CD4-positive, alpha-beta T cell treated with Interleukin-6 for 4 hours (primary cell): ENCODE measurements at regions not wholly inside any gene's neighbourhood (a gene's known extent, or its start where the extent isn't known, plus 50 kb on each side); places are given as distances from the start of the nearest gene placed in this dataset.
"Not testable (repeated sequence)": the region's sequence is repeated elsewhere in the genome, so short reads cannot be mapped to it uniquely, and the experiment has no call there.

ENCODE experiments used
- DNase-seq: peaks from one replicate; pipeline ENCODE4 v3.0.0-alpha.2; 2020; ENCODE audit warnings: mixed read lengths

- DNase-seq: no peak
Measured at GRCh38 chr16:65315081-65315780, 193.4 kb upstream of the CDH11 start.

- DNase-seq: no peak
Measured at GRCh38 chr16:65314627-65315008, 192.8 kb upstream of the CDH11 start.

GRCh38 chr16:65313936-65314626 lies 192.2 kb upstream of the CDH11 start:
- DNase-seq: no peak

- DNase-seq: no peak
Measured at GRCh38 chr16:65312795-65313194, 190.9 kb upstream of the CDH11 start.

GRCh38 chr16:65312071-65312470 lies 190.2 kb upstream of the CDH11 start:
- no peak for DNase-seq

GRCh38 chr16:65310491-65310890 lies 188.6 kb upstream of the CDH11 start:
- not testable (repeated sequence) for DNase-seq

- DNase-seq: no peak
Measured at GRCh38 chr16:65309354-65309753, 187.5 kb upstream of the CDH11 start.

- no peak for DNase-seq
Measured at GRCh38 chr16:65308506-65308905, 186.6 kb upstream of the CDH11 start.

GRCh38 chr16:65307286-65307685 lies 185.4 kb upstream of the CDH11 start:
- no peak for DNase-seq

GRCh38 chr16:65306722-65307121 lies 184.9 kb upstream of the CDH11 start:
- DNase-seq: no peak

GRCh38 chr16:65306300-65306699 lies 184.4 kb upstream of the CDH11 start:
- DNase-seq: no peak

GRCh38 chr16:65305266-65305959 lies 183.6 kb upstream of the CDH11 start:
- DNase-seq: no peak

GRCh38 chr16:65301029-65301428 lies 179.2 kb upstream of the CDH11 start:
- DNase-seq: no peak

- DNase-seq: no peak
Measured at GRCh38 chr16:65297453-65297852, 175.6 kb upstream of the CDH11 start.

GRCh38 chr16:65295527-65295926 lies 173.7 kb upstream of the CDH11 start:
- no peak for DNase-seq

- DNase-seq: no peak
Measured at GRCh38 chr16:65294708-65295107, 172.8 kb upstream of the CDH11 start.

GRCh38 chr16:65294165-65294564 lies 172.3 kb upstream of the CDH11 start:
- DNase-seq: no peak

GRCh38 chr16:65289022-65289421 lies 167.2 kb upstream of the CDH11 start:
- no peak for DNase-seq

GRCh38 chr16:65287307-65287706 lies 165.4 kb upstream of the CDH11 start:
- DNase-seq: no peak

- no peak for DNase-seq
Measured at GRCh38 chr16:65285128-65286048, 163.5 kb upstream of the CDH11 start.

GRCh38 chr16:65284626-65285025 lies 162.8 kb upstream of the CDH11 start:
- no peak for DNase-seq

GRCh38 chr16:65283181-65283651 lies 161.4 kb upstream of the CDH11 start:
- no peak for DNase-seq

GRCh38 chr16:65281586-65281985 lies 159.7 kb upstream of the CDH11 start:
- DNase-seq: no peak
